K562 (cell line): ENCODE measurements at regions not wholly inside any gene's neighbourhood (a gene's known extent, or its start where the extent isn't known, plus 50 kb on each side); places are given as distances from the start of the nearest gene placed in this dataset.

Experiments used
- ATAC-seq: fragments of 200-7000 bp; cut with Tn5 transposase; 3 replicates; pipeline ENCODE4 v1.9.1; 2020; ENCODE audit warnings: moderate library complexity
- BruUV-seq: library from RNA; stranded (reverse); fragments of 400-500 nt; replicated peaks from 2 replicates; lab custom pipeline; 2021; lab: Mats Ljungman, UMichigan
- CTCF ChIA-PET: fragments of 300-600 bp; formaldehyde crosslinking; extraction: SDS; loops from one replicate; lab custom pipeline; 2021; ENCODE audit warnings: low intra/inter-chr PET ratio; lab: Yijun Ruan, JAX
- POLR2A ChIA-PET: fragments of 300-600, 350-650 bp; sonication (Branson Sonifier 250); formaldehyde crosslinking; extraction: SDS; loops from one replicate; lab custom pipeline; 2021; ENCODE audit warnings: antibody characterized with exemption, inconsistent platforms; lab: Yijun Ruan, JAX
- DNase-seq, 4 experiments: peaks; one replicate each; pipeline versions ENCODE4 v3.0.0 to v3.0.0-alpha.2; 2011 to 2018; ENCODE audit warnings: low spot score in 3 of 4, mixed read lengths in 3 of 4; ENCODE audit errors: extremely low read depth in 1 of 4
- FAIRE-seq: peaks from 2 replicates; lab custom pipeline; 2011; peaks lifted over from hg19 to GRCh38; lab: Jason Lieb, UNC
- H2AFZ ChIP-seq: 2 replicates; pipeline ENCODE4 v1.6.0; 2011; ENCODE audit warnings: low read depth, low read length, control low read depth, inconsistent platforms
- H3K27ac ChIP-seq: fragments of 200-600 bp; 3 replicates; pipeline ENCODE4 v1.8.0; 2011; ENCODE audit warnings: low read depth, mild to moderate bottlenecking, control low read depth, inconsistent platforms, low read length, moderate library complexity, mixed read lengths; ENCODE audit errors: extremely low read depth
- H3K27me3 ChIP-seq, 2 experiments: fragments of 300-600 bp in 1 of 2; 2 replicates in 1 of 2; 3 replicates in 1 of 2; pipeline versions ENCODE4 v1.6.0 to v1.8.0; 2011; ENCODE audit warnings: inconsistent platforms in 2 of 2, low read length in 2 of 2, mild to moderate bottlenecking in 1 of 2, mixed read lengths in 1 of 2, moderate library complexity in 1 of 2; ENCODE audit not compliant: control insufficient read depth in 2 of 2, insufficient read depth in 2 of 2
- H3K36me3 ChIP-seq: fragments of 300-600 bp; 3 replicates; pipeline ENCODE4 v1.8.0; 2011; ENCODE audit warnings: mild to moderate bottlenecking, low read length, inconsistent platforms; ENCODE audit not compliant: control insufficient read depth, insufficient read depth
- H3K4me1 ChIP-seq, 2 experiments: fragments of 200-600 bp in 1 of 2; replicated peaks in 1 of 2; 2 replicates in 1 of 2; 3 replicates in 1 of 2; pipeline versions ENCODE4 v1.5.1 to v1.8.0; 2011; ENCODE audit warnings: inconsistent platforms in 2 of 2, low read length in 2 of 2, mild to moderate bottlenecking in 1 of 2, mixed read lengths in 1 of 2, moderate library complexity in 1 of 2; ENCODE audit not compliant: control insufficient read depth in 2 of 2, insufficient read depth in 2 of 2
- H3K4me2 ChIP-seq: 2 replicates; pipeline ENCODE4 v1.6.1; 2011; ENCODE audit warnings: low read length, control low read depth, inconsistent platforms, mixed read lengths; ENCODE audit not compliant: insufficient read depth
- H3K4me3 ChIP-seq: fragments of 200-600 bp; sonication (generic), shearing (Covaris generic); 2 replicates; pipeline ENCODE4 v1.5.1; 2016; ENCODE audit warnings: control low read depth, inconsistent platforms
- H3K79me2 ChIP-seq: fragments of 200-600 bp; 3 replicates; pipeline ENCODE4 v1.8.0; 2011; ENCODE audit warnings: low read length, inconsistent platforms; ENCODE audit not compliant: control insufficient read depth, insufficient read depth
- H3K9ac ChIP-seq, 2 experiments: 2 replicates each; pipeline versions ENCODE4 v1.6.0 to v1.6.1; 2011; ENCODE audit warnings: low read depth in 2 of 2, low read length in 2 of 2, control low read depth in 1 of 2, inconsistent platforms in 1 of 2, mild to moderate bottlenecking in 1 of 2, mixed read lengths in 1 of 2; ENCODE audit not compliant: insufficient read depth in 1 of 2
- H3K9me1 ChIP-seq: one replicate; pipeline ENCODE4 v1.6.0; 2011; ENCODE audit warnings: inconsistent platforms, mild to moderate bottlenecking, low read length, moderate library complexity; ENCODE audit not compliant: control insufficient read depth, insufficient read depth
- H3K9me3 ChIP-seq: replicated peaks from 2 replicates; pipeline ENCODE4 v1.5.1; 2011; ENCODE audit warnings: low read depth, low read length, inconsistent platforms; ENCODE audit not compliant: control insufficient read depth, insufficient read depth
- H4K20me1 ChIP-seq: replicated peaks from 2 replicates; pipeline ENCODE4 v1.6.1; 2011; ENCODE audit warnings: low read length, inconsistent platforms, mixed read lengths; ENCODE audit not compliant: control insufficient read depth, insufficient read depth
- BCL6 ChIP-seq: fragments of 250-450 bp; sonication (Bioruptor Pico); IDR thresholded peaks from 2 replicates; pipeline ENCODE4 v1.4.0; 2020
- CHAMP1 ChIP-seq: fragments of 450-650 bp; IDR thresholded peaks from 2 replicates; pipeline ENCODE4 v1.6.1; 2016; ENCODE audit warnings: mild to moderate bottlenecking
- DNMT1 ChIP-seq: fragments of 450-650 bp; IDR thresholded peaks from 2 replicates; pipeline ENCODE4 v1.6.1; 2016; ENCODE audit warnings: antibody characterized with exemption, mild to moderate bottlenecking
- E2F4 ChIP-seq: sonication (generic); formaldehyde crosslinking; IDR thresholded peaks from 2 replicates; pipeline ENCODE4 v1.8.0; 2022; ENCODE audit warnings: mild to moderate bottlenecking, low read depth, missing genetic modification reagents
- HCFC1 ChIP-seq: IDR thresholded peaks from 2 replicates; pipeline ENCODE4 v1.6.1; 2012; ENCODE audit warnings: low read depth, low read length, improper control_type of control experiment
- HNRNPUL1 ChIP-seq: fragments of 200-400 bp; formaldehyde crosslinking; IDR thresholded peaks from 2 replicates; pipeline ENCODE4 v1.6.1; 2017; ENCODE audit warnings: low read length
- HSF4 ChIP-seq: fragments of 250-450 bp; sonication (Bioruptor Pico); IDR thresholded peaks from 2 replicates; pipeline ENCODE4 v2.1.2; 2022; ENCODE audit warnings: mild to moderate bottlenecking, moderate library complexity, borderline replicate concordance
- MEF2A ChIP-seq: IDR thresholded peaks from 2 replicates; pipeline ENCODE4 v1.6.1; 2011; ENCODE audit warnings: low read depth, mild to moderate bottlenecking, low read length, moderate library complexity; ENCODE audit not compliant: control insufficient read depth
- TAF9B ChIP-seq: fragments of 450-650 bp; IDR thresholded peaks from 2 replicates; pipeline ENCODE4 v1.6.1; 2018; ENCODE audit warnings: mild to moderate bottlenecking; ENCODE audit not compliant: partially characterized antibody
- TCFL5 ChIP-seq: fragments of 250-450 bp; sonication (Bioruptor Pico); conservative IDR thresholded peaks from 2 replicates; pipeline ENCODE4 v1.6.1; 2021; ENCODE audit warnings: mild to moderate bottlenecking, moderate library complexity, matching md5 sums
- TSC22D4 ChIP-seq: fragments of 450-650 bp; IDR thresholded peaks from 2 replicates; pipeline ENCODE4 v1.6.1; 2016; ENCODE audit warnings: missing genetic modification characterization, missing biosample characterization, control low read depth
- ZNF217 ChIP-seq: sonication (generic); formaldehyde crosslinking; IDR thresholded peaks from 2 replicates; pipeline ENCODE4 v1.8.0; 2022; ENCODE audit warnings: mild to moderate bottlenecking, missing genetic modification reagents
- ZNF79 ChIP-seq: fragments of 250-450 bp; sonication (Bioruptor Pico); IDR thresholded peaks from 2 replicates; pipeline ENCODE4 v1.4.0; 2020; ENCODE audit warnings: low read depth, mild to moderate bottlenecking, moderate library complexity
- WGBS: fragments of 100-300 bp; shearing (Covaris generic); methylation state at CpG from one replicate; pipeline ENCODE4 v1.1.6; 2016; ENCODE audit warnings: low coverage, mixed read lengths; ENCODE audit not compliant: insufficient coverage; ENCODE audit errors: missing lambda C conversion rate; 5-methylcytosine and 5-hydroxymethylcytosine counted together
- in situ Hi-C: fragments of 300-500 bp; cut with MboI; formaldehyde crosslinking; loops from 4 replicates; pipeline ENCODE4 v1.15.0; 2018; ENCODE audit warnings: inconsistent platforms, mixed read lengths
- intact Hi-C: fragments of 100-400 bp; cut with micrococcal nuclease; formaldehyde crosslinking; loops from 2 replicates; pipeline ENCODE4 v1.14.2; 2022
- TF ChIP-seq, protein P1 (sequence below): fragments of 450-650 bp; IDR thresholded peaks from 2 replicates; pipeline ENCODE4 v1.6.1; 2014; ENCODE audit warnings: low read depth, mild to moderate bottlenecking, moderate library complexity, borderline replicate concordance

DNA sequence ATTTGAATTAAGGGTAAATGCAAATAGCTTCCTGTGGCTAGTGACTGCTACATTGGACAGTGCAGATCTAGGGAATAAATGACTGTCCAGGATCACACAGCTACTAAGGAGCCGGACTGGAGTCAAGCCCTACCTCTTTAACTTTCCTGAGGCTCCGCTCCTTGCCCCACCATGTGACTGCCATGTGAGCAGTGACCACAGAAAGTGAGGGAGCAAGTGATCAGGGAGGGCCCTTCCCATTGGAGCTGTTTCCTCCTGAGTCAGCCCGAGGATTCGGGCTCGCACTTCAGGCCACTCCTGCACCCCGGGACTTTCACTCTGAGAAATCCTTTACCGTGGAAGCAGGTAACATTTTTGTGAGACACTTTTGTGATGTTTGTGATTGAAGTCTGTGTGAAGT lies 198.0 kb downstream of the ANKRD30B start:
- no TSS peak for BruUV-seq

More for the DNA sequence above, 198.0 kb downstream of the ANKRD30B start:
- no peaks in the 10 kb centered on the region for H3K9me3 ChIP-seq
- CTCF ChIA-PET = no interaction called here
- TF ChIP-seq BCL6 (CRISPR knock-in tag) (no peak), HSF4 (CRISPR knock-in tag) (no peak), E2F4 (CRISPR knock-in tag) (no peak), HCFC1 (no peak), DNMT1 (no peak), TAF9B (no peak), MEF2A (no peak), ZNF217 (CRISPR knock-in tag) (no peak), TSC22D4 (tag) (no peak), HNRNPUL1 (no peak), ZNF79 (CRISPR knock-in tag) (no peak), TCFL5 (CRISPR knock-in tag) (no peak), CHAMP1 (no peak)
- TF ChIP-seq, protein P1, sequence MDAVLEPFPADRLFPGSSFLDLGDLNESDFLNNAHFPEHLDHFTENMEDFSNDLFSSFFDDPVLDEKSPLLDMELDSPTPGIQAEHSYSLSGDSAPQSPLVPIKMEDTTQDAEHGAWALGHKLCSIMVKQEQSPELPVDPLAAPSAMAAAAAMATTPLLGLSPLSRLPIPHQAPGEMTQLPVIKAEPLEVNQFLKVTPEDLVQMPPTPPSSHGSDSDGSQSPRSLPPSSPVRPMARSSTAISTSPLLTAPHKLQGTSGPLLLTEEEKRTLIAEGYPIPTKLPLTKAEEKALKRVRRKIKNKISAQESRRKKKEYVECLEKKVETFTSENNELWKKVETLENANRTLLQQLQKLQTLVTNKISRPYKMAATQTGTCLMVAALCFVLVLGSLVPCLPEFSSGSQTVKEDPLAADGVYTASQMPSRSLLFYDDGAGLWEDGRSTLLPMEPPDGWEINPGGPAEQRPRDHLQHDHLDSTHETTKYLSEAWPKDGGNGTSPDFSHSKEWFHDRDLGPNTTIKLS = no peak
- TF ChIP-seq, all 486 proteins: peak for 0
- DNase-seq = no peak
- H3K27me3 ChIP-seq = no peaks in the 10 kb centered on the region
- no peak overlapping the region for H3K4me2 ChIP-seq
- ATAC-seq = no peak
- no peaks in the 10 kb centered on the region for H3K9me1 ChIP-seq
- H2AFZ ChIP-seq = no peak overlapping the region
- in situ Hi-C loops = no loop called here
- H3K4me1 ChIP-seq = no peaks in the 10 kb centered on the region
- intact Hi-C loops = no loop called here
- H3K27ac ChIP-seq = no peak overlapping the region
- 0% methylated on average over 7 of the region's 7 CpGs for WGBS
- POLR2A ChIA-PET = no interaction called here
- H3K4me3 ChIP-seq = no peak overlapping the region
- H3K9ac ChIP-seq = no peak overlapping the region
- FAIRE-seq = no peak
- H3K36me3 ChIP-seq = no peaks in the 10 kb centered on the region
- H4K20me1 ChIP-seq = no peaks in the 10 kb centered on the region
- no peaks in the 10 kb centered on the region for H3K79me2 ChIP-seq
